ENCODE measurements at regions not wholly inside any gene's neighbourhood (a gene's known extent, or its start where the extent isn't known, plus 50 kb on each side); places are given as distances from the start of the nearest gene placed in this dataset.

- intact Hi-C loops (cut with micrococcal nuclease): no loop called here
- Mint-ChIP-seq H3K9me3 (ENCODE audit: unreplicated experiment) (no peaks in the 10 kb centered on the region), H3K27ac (ENCODE audit: low read depth, unreplicated experiment) (no peak overlapping the region), H3K4me1 (ENCODE audit: insufficient read depth, unreplicated experiment) (no peaks in the 10 kb centered on the region), H3K27me3 (ENCODE audit: insufficient read depth, unreplicated experiment) (no peaks in the 10 kb centered on the region), H3K36me3 (ENCODE audit: insufficient read depth, unreplicated experiment) (peaks cover 5% of the 10 kb centered on the region), H3K4me3 (ENCODE audit: unreplicated experiment) (no peak overlapping the region)
- ChIA-PET CTCF (interaction anchor here (0.5 to 0.7 kb wide), 2 partner anchors 42 to 181 kb away, joined by 3 read pairs; no protein-coding TSS in a partner anchor), POLR2A (interaction anchor here (0.6 kb wide), 1 partner anchor 21 kb away, joined by 3 read pairs; no protein-coding TSS in a partner anchor)
- no peak for DNase-seq (ENCODE audit: unreplicated experiment)
- no peak for TF ChIP-seq CTCF (IDR thresholded peaks at IDR 0.05; ENCODE audit: unreplicated experiment)
- no TSS peak for BruUV-seq (replicated peaks)
These were observed 486.4 kb downstream of the FBXO15 start for GRCh38 chr18:73660931-73661856.

GRCh38 chr18:73656691-73657090 is 490.9 kb downstream of the FBXO15 start:
- intact Hi-C loops (cut with micrococcal nuclease): no loop called here
- H3K36me3 Mint-ChIP-seq (ENCODE audit: insufficient read depth, unreplicated experiment): no peaks in the 10 kb centered on the region
- no peak for TF ChIP-seq CTCF (IDR thresholded peaks at IDR 0.05; ENCODE audit: unreplicated experiment)
- no peak overlapping the region for H3K4me3 Mint-ChIP-seq (ENCODE audit: unreplicated experiment)
- BruUV-seq (replicated peaks): no TSS peak
- no peaks in the 10 kb centered on the region for H3K4me1 Mint-ChIP-seq (ENCODE audit: insufficient read depth, unreplicated experiment)
- POLR2A ChIA-PET: interaction anchor here (1.5 kb wide), 1 partner anchor 13 kb away, joined by 4 read pairs; no protein-coding TSS in a partner anchor
- H3K9me3 Mint-ChIP-seq (ENCODE audit: unreplicated experiment): no peaks in the 10 kb centered on the region
- no peak for DNase-seq (ENCODE audit: unreplicated experiment)
- H3K27ac Mint-ChIP-seq (ENCODE audit: low read depth, unreplicated experiment): no peak overlapping the region
- no peaks in the 10 kb centered on the region for H3K27me3 Mint-ChIP-seq (ENCODE audit: insufficient read depth, unreplicated experiment)
- CTCF ChIA-PET: no interaction called here

GRCh38 chr18:73653827-73654226 is 493.8 kb downstream of the FBXO15 start:
- Mint-ChIP-seq H3K9me3 (ENCODE audit: unreplicated experiment) (no peaks in the 10 kb centered on the region), H3K4me1 (ENCODE audit: insufficient read depth, unreplicated experiment) (no peaks in the 10 kb centered on the region), H3K4me3 (ENCODE audit: unreplicated experiment) (no peak overlapping the region), H3K36me3 (ENCODE audit: insufficient read depth, unreplicated experiment) (no peaks in the 10 kb centered on the region), H3K27ac (ENCODE audit: low read depth, unreplicated experiment) (no peak overlapping the region), H3K27me3 (ENCODE audit: insufficient read depth, unreplicated experiment) (no peaks in the 10 kb centered on the region)
- BruUV-seq (replicated peaks): no TSS peak
- CTCF ChIA-PET: interaction anchor here (0.6 kb wide), 2 partner anchors 25 to 114 kb away, joined by 3 read pairs; no protein-coding TSS in a partner anchor
- no peak for DNase-seq (ENCODE audit: unreplicated experiment)
- POLR2A ChIA-PET: interaction anchor here (1.3 kb wide), 1 partner anchor 39 kb away, joined by 4 read pairs; no protein-coding TSS in a partner anchor
- TF ChIP-seq CTCF (IDR thresholded peaks at IDR 0.05; ENCODE audit: unreplicated experiment): no peak
- intact Hi-C loops (cut with micrococcal nuclease): no loop called here

- CTCF ChIA-PET: interaction anchor here (1.1 kb wide), 1 partner anchor 35 kb away, joined by 4 read pairs; no protein-coding TSS in a partner anchor
- Mint-ChIP-seq H3K9me3 (ENCODE audit: unreplicated experiment) (no peaks in the 10 kb centered on the region), H3K4me3 (ENCODE audit: unreplicated experiment) (no peak overlapping the region), H3K27me3 (ENCODE audit: insufficient read depth, unreplicated experiment) (no peaks in the 10 kb centered on the region), H3K27ac (ENCODE audit: low read depth, unreplicated experiment) (no peak overlapping the region), H3K36me3 (ENCODE audit: insufficient read depth, unreplicated experiment) (no peaks in the 10 kb centered on the region), H3K4me1 (ENCODE audit: insufficient read depth, unreplicated experiment) (no peaks in the 10 kb centered on the region)
- POLR2A ChIA-PET: interaction anchor here (1.3 kb wide), 1 partner anchor 38 kb away, joined by 4 read pairs; no protein-coding TSS in a partner anchor
- no peak for TF ChIP-seq CTCF (IDR thresholded peaks at IDR 0.05; ENCODE audit: unreplicated experiment)
- BruUV-seq (replicated peaks): no TSS peak
- no peak for DNase-seq (ENCODE audit: unreplicated experiment)
- intact Hi-C loops (cut with micrococcal nuclease): no loop called here
These were observed 494.4 kb downstream of the FBXO15 start for GRCh38 chr18:73653251-73653650.

Data from MCF 10A (cell line).